Ishikawa (cell line): ENCODE measurements at regions not wholly inside any gene's neighbourhood (a gene's known extent, or its start where the extent isn't known, plus 50 kb on each side); places are given as distances from the start of the nearest gene placed in this dataset.

Experiments
- TAF1 ChIP-seq: IDR thresholded peaks from 2 replicates; pipeline ENCODE4 v1.6.1; 2012; ENCODE audit warnings: low read depth, mild to moderate bottlenecking
- YY1 ChIP-seq: IDR thresholded peaks from 2 replicates; pipeline ENCODE4 v1.6.1; 2012; ENCODE audit warnings: low read depth

GRCh38 chr5:164650427-164650826 lies 1145.0 kb downstream of the MAT2B start:
- no peak for TF ChIP-seq YY1
- no peak for TF ChIP-seq TAF1
